ENCODE measurements at regions not wholly inside any gene's neighbourhood (a gene's known extent, or its start where the extent isn't known, plus 50 kb on each side); places are given as distances from the start of the nearest gene placed in this dataset.

- TF ChIP-seq, protein P1, sequence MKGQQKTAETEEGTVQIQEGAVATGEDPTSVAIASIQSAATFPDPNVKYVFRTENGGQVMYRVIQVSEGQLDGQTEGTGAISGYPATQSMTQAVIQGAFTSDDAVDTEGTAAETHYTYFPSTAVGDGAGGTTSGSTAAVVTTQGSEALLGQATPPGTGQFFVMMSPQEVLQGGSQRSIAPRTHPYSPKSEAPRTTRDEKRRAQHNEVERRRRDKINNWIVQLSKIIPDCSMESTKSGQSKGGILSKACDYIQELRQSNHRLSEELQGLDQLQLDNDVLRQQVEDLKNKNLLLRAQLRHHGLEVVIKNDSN (IDR thresholded peaks at IDR 0.05; ENCODE audit: borderline replicate concordance, extremely low read length, insufficient read depth, low read depth, low read length): no peak
- TF ChIP-seq YBX1 (IDR thresholded peaks at IDR 0.05): no peak
- TF ChIP-seq, protein P2, sequence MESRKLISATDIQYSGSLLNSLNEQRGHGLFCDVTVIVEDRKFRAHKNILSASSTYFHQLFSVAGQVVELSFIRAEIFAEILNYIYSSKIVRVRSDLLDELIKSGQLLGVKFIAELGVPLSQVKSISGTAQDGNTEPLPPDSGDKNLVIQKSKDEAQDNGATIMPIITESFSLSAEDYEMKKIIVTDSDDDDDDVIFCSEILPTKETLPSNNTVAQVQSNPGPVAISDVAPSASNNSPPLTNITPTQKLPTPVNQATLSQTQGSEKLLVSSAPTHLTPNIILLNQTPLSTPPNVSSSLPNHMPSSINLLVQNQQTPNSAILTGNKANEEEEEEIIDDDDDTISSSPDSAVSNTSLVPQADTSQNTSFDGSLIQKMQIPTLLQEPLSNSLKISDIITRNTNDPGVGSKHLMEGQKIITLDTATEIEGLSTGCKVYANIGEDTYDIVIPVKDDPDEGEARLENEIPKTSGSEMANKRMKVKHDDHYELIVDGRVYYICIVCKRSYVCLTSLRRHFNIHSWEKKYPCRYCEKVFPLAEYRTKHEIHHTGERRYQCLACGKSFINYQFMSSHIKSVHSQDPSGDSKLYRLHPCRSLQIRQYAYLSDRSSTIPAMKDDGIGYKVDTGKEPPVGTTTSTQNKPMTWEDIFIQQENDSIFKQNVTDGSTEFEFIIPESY (IDR thresholded peaks at IDR 0.05): no peak
- no peak for TF ChIP-seq MTA2 (IDR thresholded peaks at IDR 0.05; ENCODE audit: low read depth)
- no peak for TF ChIP-seq POLR2AphosphoS5 (IDR thresholded peaks at IDR 0.05; ENCODE audit: low read length)
- no peak for TF ChIP-seq SMAD1 (IDR thresholded peaks at IDR 0.05; ENCODE audit: low read depth, partially characterized antibody)
- TF ChIP-seq RB1 (IDR thresholded peaks at IDR 0.05; ENCODE audit: borderline replicate concordance): no peak
- no peak for TF ChIP-seq GATAD2B (conservative IDR thresholded peaks at IDR 0.05; ENCODE audit: low read depth)
- no peak for TF ChIP-seq RCOR1 (conservative IDR thresholded peaks at IDR 0.05; ENCODE audit: low read depth, low read length)
Observed at GRCh38 chr4:10243856-10244255, 127.3 kb upstream of the WDR1 start (continued).

- Histone ChIP-seq H3K27me3 (replicated peaks in 1 of 2; ENCODE audit: control insufficient read depth in 2 of 2, insufficient read depth in 2 of 2, low read length in 1 of 2) (no peaks in the 10 kb centered on the region; a peak in 1 of 4 replicates), H3K9me3 (replicated peaks; ENCODE audit: control insufficient read depth, insufficient read depth, low read length) (no peaks in the 10 kb centered on the region), H4K20me1 (ENCODE audit: control insufficient read depth, insufficient read depth) (no peaks in the 10 kb centered on the region), H3K4me2 (ENCODE audit: control insufficient read depth, insufficient read depth) (no peak overlapping the region), H3K9ac (ENCODE audit: control insufficient read depth, insufficient read depth, low read length) (no peak overlapping the region), H3K27ac (ENCODE audit: control insufficient read depth, insufficient read depth) (no peak overlapping the region), H3K4me1 (ENCODE audit: control insufficient read depth, insufficient read depth, low read length) (no peaks in the 10 kb centered on the region), H2AFZ (ENCODE audit: control insufficient read depth, low read depth, low read length) (no peak overlapping the region), H3K79me2 (ENCODE audit: control insufficient read depth, insufficient read depth, low read length) (no peaks in the 10 kb centered on the region), H3K36me3 (ENCODE audit: control insufficient read depth in 2 of 2, insufficient read depth in 2 of 2, low read length in 1 of 2) (no peaks in the 10 kb centered on the region), H3K4me3 (no peak overlapping the region)
- in situ Hi-C loops (cut with MboI): no loop called here
- ChIA-PET SMC1A (ENCODE audit: uncharacterized antibody, unreplicated experiment) (interaction anchor here (1.1 kb wide), 1 partner anchor 58 kb away, joined by 3 read pairs; no protein-coding TSS in a partner anchor), POLR2A (no interaction called here), CTCF (no interaction called here), RAD21 (ENCODE audit: unreplicated experiment) (no interaction called here)
- ATAC-seq: no peak
- FAIRE-seq: no peak
- WGBS (ENCODE audit: insufficient coverage, insufficient replicate concordance, low lambda C conversion rate, missing lambda C conversion rate): 0% methylated on average over 1 of the region's 1 CpG
- DNase-seq (ENCODE audit: low read depth, low spot score): no peak
- intact Hi-C loops (cut with micrococcal nuclease; ENCODE audit: unreplicated experiment): no loop called here
- no TSS peak for BruUV-seq (replicated peaks)
- TF ChIP-seq, protein P3, sequence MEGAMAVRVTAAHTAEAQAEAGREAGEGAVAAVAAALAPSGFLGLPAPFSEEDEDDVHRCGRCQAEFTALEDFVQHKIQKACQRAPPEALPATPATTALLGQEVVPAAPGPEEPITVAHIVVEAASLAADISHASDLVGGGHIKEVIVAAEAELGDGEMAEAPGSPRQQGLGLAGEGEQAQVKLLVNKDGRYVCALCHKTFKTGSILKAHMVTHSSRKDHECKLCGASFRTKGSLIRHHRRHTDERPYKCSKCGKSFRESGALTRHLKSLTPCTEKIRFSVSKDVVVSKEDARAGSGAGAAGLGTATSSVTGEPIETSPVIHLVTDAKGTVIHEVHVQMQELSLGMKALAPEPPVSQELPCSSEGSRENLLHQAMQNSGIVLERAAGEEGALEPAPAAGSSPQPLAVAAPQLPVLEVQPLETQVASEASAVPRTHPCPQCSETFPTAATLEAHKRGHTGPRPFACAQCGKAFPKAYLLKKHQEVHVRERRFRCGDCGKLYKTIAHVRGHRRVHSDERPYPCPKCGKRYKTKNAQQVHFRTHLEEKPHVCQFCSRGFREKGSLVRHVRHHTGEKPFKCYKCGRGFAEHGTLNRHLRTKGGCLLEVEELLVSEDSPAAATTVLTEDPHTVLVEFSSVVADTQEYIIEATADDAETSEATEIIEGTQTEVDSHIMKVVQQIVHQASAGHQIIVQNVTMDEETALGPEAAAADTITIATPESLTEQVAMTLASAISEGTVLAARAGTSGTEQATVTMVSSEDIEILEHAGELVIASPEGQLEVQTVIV (IDR thresholded peaks at IDR 0.05; ENCODE audit: borderline replicate concordance, partially characterized antibody): no peak
- TF ChIP-seq, protein P4, sequence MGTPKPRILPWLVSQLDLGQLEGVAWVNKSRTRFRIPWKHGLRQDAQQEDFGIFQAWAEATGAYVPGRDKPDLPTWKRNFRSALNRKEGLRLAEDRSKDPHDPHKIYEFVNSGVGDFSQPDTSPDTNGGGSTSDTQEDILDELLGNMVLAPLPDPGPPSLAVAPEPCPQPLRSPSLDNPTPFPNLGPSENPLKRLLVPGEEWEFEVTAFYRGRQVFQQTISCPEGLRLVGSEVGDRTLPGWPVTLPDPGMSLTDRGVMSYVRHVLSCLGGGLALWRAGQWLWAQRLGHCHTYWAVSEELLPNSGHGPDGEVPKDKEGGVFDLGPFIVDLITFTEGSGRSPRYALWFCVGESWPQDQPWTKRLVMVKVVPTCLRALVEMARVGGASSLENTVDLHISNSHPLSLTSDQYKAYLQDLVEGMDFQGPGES (IDR thresholded peaks at IDR 0.05): no peak
- TF ChIP-seq, protein P5, sequence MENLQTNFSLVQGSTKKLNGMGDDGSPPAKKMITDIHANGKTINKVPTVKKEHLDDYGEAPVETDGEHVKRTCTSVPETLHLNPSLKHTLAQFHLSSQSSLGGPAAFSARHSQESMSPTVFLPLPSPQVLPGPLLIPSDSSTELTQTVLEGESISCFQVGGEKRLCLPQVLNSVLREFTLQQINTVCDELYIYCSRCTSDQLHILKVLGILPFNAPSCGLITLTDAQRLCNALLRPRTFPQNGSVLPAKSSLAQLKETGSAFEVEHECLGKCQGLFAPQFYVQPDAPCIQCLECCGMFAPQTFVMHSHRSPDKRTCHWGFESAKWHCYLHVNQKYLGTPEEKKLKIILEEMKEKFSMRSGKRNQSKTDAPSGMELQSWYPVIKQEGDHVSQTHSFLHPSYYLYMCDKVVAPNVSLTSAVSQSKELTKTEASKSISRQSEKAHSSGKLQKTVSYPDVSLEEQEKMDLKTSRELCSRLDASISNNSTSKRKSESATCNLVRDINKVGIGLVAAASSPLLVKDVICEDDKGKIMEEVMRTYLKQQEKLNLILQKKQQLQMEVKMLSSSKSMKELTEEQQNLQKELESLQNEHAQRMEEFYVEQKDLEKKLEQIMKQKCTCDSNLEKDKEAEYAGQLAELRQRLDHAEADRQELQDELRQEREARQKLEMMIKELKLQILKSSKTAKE (IDR thresholded peaks at IDR 0.05; ENCODE audit: low read depth, poor library complexity, severe bottlenecking): no peak
- no peak for TF ChIP-seq HDAC6 (IDR thresholded peaks at IDR 0.05; ENCODE audit: unreplicated experiment)
Observed at GRCh38 chr4:10240691-10241090, 124.1 kb upstream of the WDR1 start.
